ENCODE measurements at regions not wholly inside any gene's neighbourhood (a gene's known extent, or its start where the extent isn't known, plus 50 kb on each side); places are given as distances from the start of the nearest gene placed in this dataset.

DNA sequence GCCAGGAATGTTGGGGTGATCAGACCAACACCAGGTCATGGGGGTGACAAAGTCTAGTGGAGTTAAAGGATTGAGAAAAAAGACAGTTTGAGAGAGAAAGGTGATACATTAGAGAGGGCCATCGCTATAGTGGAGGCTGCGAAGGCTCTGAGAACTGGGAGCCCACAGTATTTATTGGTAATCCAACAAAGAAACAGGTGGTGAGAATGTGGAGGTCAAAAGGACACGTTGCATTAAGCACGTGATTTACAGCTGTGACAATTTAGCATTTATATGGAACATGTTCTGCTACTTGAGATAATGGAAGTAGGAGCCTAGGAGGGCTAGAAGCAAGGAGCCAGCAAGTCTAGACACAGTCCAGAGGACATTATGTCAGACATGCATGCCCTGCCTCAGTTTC lies 2086.5 kb upstream of the C9orf72 start:
- Histone ChIP-seq H3K4me1 (ENCODE audit: insufficient read depth, low read length, poor library complexity, severe bottlenecking) (no peaks in the 10 kb centered on the region), H4K20me1 (ENCODE audit: insufficient read depth, low read length, poor library complexity, severe bottlenecking) (no peaks in the 10 kb centered on the region), H3K9me2 (replicated peaks; ENCODE audit: low read depth, low read length) (no peaks in the 10 kb centered on the region), H3K9ac (ENCODE audit: low read depth, low read length, poor library complexity, severe bottlenecking) (no peak overlapping the region), H3K4me3 (ENCODE audit: low read length, poor library complexity, severe bottlenecking) (no peak overlapping the region), H3K79me2 (ENCODE audit: insufficient read depth, low read length) (no peaks in the 10 kb centered on the region), H3F3A (ENCODE audit: low read depth) (no peaks in the 10 kb centered on the region), H3K4me2 (ENCODE audit: low read depth, low read length, poor library complexity, severe bottlenecking) (no peak overlapping the region), H2AFZ (ENCODE audit: low read length) (no peak overlapping the region), H3K27me3 (ENCODE audit: insufficient read depth, low read length, poor library complexity, severe bottlenecking) (no peaks in the 10 kb centered on the region), H3K9me3 (ENCODE audit: insufficient read depth, low read depth, low read length) (no peaks in the 10 kb centered on the region), H3K36me3 (ENCODE audit: insufficient read depth, low read length) (no peaks in the 10 kb centered on the region)
- TF ChIP-seq, protein P1, sequence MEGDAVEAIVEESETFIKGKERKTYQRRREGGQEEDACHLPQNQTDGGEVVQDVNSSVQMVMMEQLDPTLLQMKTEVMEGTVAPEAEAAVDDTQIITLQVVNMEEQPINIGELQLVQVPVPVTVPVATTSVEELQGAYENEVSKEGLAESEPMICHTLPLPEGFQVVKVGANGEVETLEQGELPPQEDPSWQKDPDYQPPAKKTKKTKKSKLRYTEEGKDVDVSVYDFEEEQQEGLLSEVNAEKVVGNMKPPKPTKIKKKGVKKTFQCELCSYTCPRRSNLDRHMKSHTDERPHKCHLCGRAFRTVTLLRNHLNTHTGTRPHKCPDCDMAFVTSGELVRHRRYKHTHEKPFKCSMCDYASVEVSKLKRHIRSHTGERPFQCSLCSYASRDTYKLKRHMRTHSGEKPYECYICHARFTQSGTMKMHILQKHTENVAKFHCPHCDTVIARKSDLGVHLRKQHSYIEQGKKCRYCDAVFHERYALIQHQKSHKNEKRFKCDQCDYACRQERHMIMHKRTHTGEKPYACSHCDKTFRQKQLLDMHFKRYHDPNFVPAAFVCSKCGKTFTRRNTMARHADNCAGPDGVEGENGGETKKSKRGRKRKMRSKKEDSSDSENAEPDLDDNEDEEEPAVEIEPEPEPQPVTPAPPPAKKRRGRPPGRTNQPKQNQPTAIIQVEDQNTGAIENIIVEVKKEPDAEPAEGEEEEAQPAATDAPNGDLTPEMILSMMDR (conservative IDR thresholded peaks at IDR 0.05; ENCODE audit: low read length), result no peak
- TF ChIP-seq EZH2phosphoT487 (IDR thresholded peaks at IDR 0.05; ENCODE audit: borderline replicate concordance), result no peak

DNA sequence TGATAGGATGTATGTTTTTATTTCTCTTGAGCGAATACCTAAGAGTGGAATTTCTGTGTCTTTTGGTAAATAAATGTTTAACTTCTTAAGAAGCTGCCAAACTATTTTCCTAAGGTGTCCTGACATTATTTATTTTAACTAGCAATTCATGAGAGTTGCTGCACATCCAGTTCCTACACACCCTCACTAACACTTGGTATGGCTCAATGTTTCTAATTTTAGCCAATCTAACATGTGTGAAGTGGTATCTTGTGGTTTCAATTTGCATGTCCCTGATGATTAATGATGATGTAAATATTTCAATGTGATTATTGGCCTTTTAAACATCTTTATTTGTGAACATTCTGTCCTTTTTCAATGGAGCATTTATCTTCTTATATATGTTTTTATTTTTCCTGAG lies 2095.5 kb upstream of the C9orf72 start:
- no peak overlapping the region for H2AFZ ChIP-seq (ENCODE audit: low read length)
- no peak for TF ChIP-seq EZH2phosphoT487 (IDR thresholded peaks at IDR 0.05; ENCODE audit: borderline replicate concordance)
- TF ChIP-seq, protein P1 (conservative IDR thresholded peaks at IDR 0.05; ENCODE audit: low read length), result no peak
- no peaks in the 10 kb centered on the region for H4K20me1 ChIP-seq (ENCODE audit: insufficient read depth, low read length, poor library complexity, severe bottlenecking)
- no peaks in the 10 kb centered on the region for H3K36me3 ChIP-seq (ENCODE audit: insufficient read depth, low read length)
- no peak overlapping the region for H3K4me3 ChIP-seq (ENCODE audit: low read length, poor library complexity, severe bottlenecking)
- no peak overlapping the region for H3K4me2 ChIP-seq (ENCODE audit: low read depth, low read length, poor library complexity, severe bottlenecking)
- no peaks in the 10 kb centered on the region for H3K27me3 ChIP-seq (ENCODE audit: insufficient read depth, low read length, poor library complexity, severe bottlenecking)
- no peaks in the 10 kb centered on the region for H3K4me1 ChIP-seq (ENCODE audit: insufficient read depth, low read length, poor library complexity, severe bottlenecking)
- no peaks in the 10 kb centered on the region for H3K9me3 ChIP-seq (ENCODE audit: insufficient read depth, low read depth, low read length)
- H3K9me2 ChIP-seq (replicated peaks; ENCODE audit: low read depth, low read length), result no peaks in the 10 kb centered on the region
- no peaks in the 10 kb centered on the region for H3K79me2 ChIP-seq (ENCODE audit: insufficient read depth, low read length)
- no peaks in the 10 kb centered on the region for H3F3A ChIP-seq (ENCODE audit: low read depth)
- no peak overlapping the region for H3K9ac ChIP-seq (ENCODE audit: low read depth, low read length, poor library complexity, severe bottlenecking)

DNA sequence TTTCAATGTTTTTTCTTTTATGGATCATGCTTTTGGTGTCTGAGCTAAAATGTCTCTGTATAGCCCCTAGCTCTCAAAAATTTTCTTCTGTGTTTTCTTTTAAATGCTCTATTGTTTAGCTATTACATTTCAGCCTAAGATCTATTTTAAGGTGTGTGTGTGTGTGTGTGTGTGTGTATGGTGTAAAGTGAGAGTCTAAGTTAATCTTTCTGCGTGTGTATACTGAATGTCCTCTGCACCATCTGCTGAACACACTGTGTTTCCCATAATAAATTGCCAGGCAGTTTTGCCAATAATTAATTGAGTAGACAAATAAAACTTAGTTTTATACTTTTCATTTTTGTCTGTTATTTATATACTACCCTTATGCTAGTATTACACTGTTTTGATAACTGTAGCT lies 2096.3 kb upstream of the C9orf72 start:
- H3F3A ChIP-seq (ENCODE audit: low read depth), result no peaks in the 10 kb centered on the region
- H3K27me3 ChIP-seq (ENCODE audit: insufficient read depth, low read length, poor library complexity, severe bottlenecking), result no peaks in the 10 kb centered on the region
- H3K4me3 ChIP-seq (ENCODE audit: low read length, poor library complexity, severe bottlenecking), result no peak overlapping the region
- H3K9me2 ChIP-seq (replicated peaks; ENCODE audit: low read depth, low read length), result no peaks in the 10 kb centered on the region
- H3K4me2 ChIP-seq (ENCODE audit: low read depth, low read length, poor library complexity, severe bottlenecking), result no peak overlapping the region
- no peaks in the 10 kb centered on the region for H3K36me3 ChIP-seq (ENCODE audit: insufficient read depth, low read length)
- H4K20me1 ChIP-seq (ENCODE audit: insufficient read depth, low read length, poor library complexity, severe bottlenecking), result no peaks in the 10 kb centered on the region
- H3K79me2 ChIP-seq (ENCODE audit: insufficient read depth, low read length), result no peaks in the 10 kb centered on the region
- H2AFZ ChIP-seq (ENCODE audit: low read length), result no peak overlapping the region
- no peak overlapping the region for H3K9ac ChIP-seq (ENCODE audit: low read depth, low read length, poor library complexity, severe bottlenecking)
- no peaks in the 10 kb centered on the region for H3K9me3 ChIP-seq (ENCODE audit: insufficient read depth, low read depth, low read length)
- TF ChIP-seq EZH2phosphoT487 (IDR thresholded peaks at IDR 0.05; ENCODE audit: borderline replicate concordance), result no peak
- TF ChIP-seq, protein P1 (conservative IDR thresholded peaks at IDR 0.05; ENCODE audit: low read length), result no peak
- H3K4me1 ChIP-seq (ENCODE audit: insufficient read depth, low read length, poor library complexity, severe bottlenecking), result no peaks in the 10 kb centered on the region

Data from Loucy (cell line).